Adrenal gland (tissue), 9 donors: ENCODE measurements at regions not wholly inside any gene's neighbourhood (a gene's known extent, or its start where the extent isn't known, plus 50 kb on each side); places are given as distances from the start of the nearest gene placed in this dataset.

Experiments used
- DNase-seq, 7 donors: peaks; one replicate each; pipeline ENCODE4 v3.0.0-alpha.2; 2019 to 2020
- H3K27ac ChIP-seq, 5 donors: fragments of 200-600 bp; sonication (generic) in 4 of 5; 1 replicate in 3 of 5; 2 replicates in 2 of 5; pipeline versions ENCODE4 v1.5.1 to v1.8.0; 2016 to 2020; ENCODE audit warnings: mild to moderate bottlenecking in 1 of 5
- H3K27me3 ChIP-seq: fragments of 200-600 bp; 2 replicates; pipeline ENCODE4 v1.8.0; 2021
- H3K36me3 ChIP-seq, 2 donors: fragments of 200-600 bp; replicated peaks in 1 of 2; 1 replicate in 1 of 2; 2 replicates in 1 of 2; pipeline versions ENCODE4 v1.5.1 to v1.8.0; 2018 to 2022
- H3K4me1 ChIP-seq, 2 donors: fragments of 200-600 bp; replicated peaks in 1 of 2; 1 replicate in 1 of 2; 2 replicates in 1 of 2; pipeline versions ENCODE4 v1.5.1 to v1.8.0; 2018 to 2021
- H3K4me3 ChIP-seq, 4 donors: fragments of 200-600 bp; sonication (generic) in 3 of 4; one replicate each; pipeline ENCODE4 v1.5.1; 2016 to 2018
- H3K9me3 ChIP-seq, 3 donors: fragments of 200-600 bp; sonication (generic) in 1 of 3; replicated peaks in 1 of 3; 1 replicate in 2 of 3; 2 replicates in 1 of 3; pipeline versions ENCODE4 v1.5.1 to v1.8.0; 2016 to 2021
- POLR2A ChIP-seq, 2 donors: fragments of 450-650 bp; IDR thresholded peaks; one replicate each; pipeline ENCODE4 v1.6.1; 2017; ENCODE audit warnings: antibody characterized with exemption in 2 of 2, mild to moderate bottlenecking in 2 of 2, moderate library complexity in 1 of 2
- WGBS, 4 donors: extraction: QIAGEN DNeasy Blood & Tissue Kit in 2 of 4; methylation state at CpG; one replicate each; pipeline versions ENCODE4 v1.1.5 to v1.1.7; 2013 to 2017; 5-methylcytosine and 5-hydroxymethylcytosine counted together
- intact Hi-C, 2 donors: fragments of 100-400 bp; cut with DNase I; formaldehyde crosslinking; loops; one replicate each; pipeline versions ENCODE4 v1.14.1 to v1.15.0; 2022 to 2023
- TF ChIP-seq, protein P1 (sequence below), 6 experiments: fragments of 450-650 bp in 4 of 6; fragments of 200-600 bp in 2 of 6; sonication (generic) in 1 of 6; IDR thresholded peaks; 1 replicate in 5 of 6; 2 replicates in 1 of 6; pipeline versions ENCODE4 v1.5.1 to v1.8.0; 2016 to 2021; ENCODE audit warnings: antibody characterized with exemption in 6 of 6, mild to moderate bottlenecking in 2 of 6, moderate library complexity in 1 of 6
- donor health status: healthy with polysubstance abuse.
- donor health status: Bipolar disorder and iron deficiency.
- donor health status: DM: yes; HTN: yes; CAD: no.
- donor health status: DM: no; HTN: no; CAD: no.
- donor health status: DM: no; HTN: no; CAD: no.

GRCh38 chr12:115762936-115763335 lies 514.6 kb downstream of the MED13L start:
- no peak for TF ChIP-seq POLR2A (IDR thresholded peaks at IDR 0.05)
- TF ChIP-seq, protein P1, sequence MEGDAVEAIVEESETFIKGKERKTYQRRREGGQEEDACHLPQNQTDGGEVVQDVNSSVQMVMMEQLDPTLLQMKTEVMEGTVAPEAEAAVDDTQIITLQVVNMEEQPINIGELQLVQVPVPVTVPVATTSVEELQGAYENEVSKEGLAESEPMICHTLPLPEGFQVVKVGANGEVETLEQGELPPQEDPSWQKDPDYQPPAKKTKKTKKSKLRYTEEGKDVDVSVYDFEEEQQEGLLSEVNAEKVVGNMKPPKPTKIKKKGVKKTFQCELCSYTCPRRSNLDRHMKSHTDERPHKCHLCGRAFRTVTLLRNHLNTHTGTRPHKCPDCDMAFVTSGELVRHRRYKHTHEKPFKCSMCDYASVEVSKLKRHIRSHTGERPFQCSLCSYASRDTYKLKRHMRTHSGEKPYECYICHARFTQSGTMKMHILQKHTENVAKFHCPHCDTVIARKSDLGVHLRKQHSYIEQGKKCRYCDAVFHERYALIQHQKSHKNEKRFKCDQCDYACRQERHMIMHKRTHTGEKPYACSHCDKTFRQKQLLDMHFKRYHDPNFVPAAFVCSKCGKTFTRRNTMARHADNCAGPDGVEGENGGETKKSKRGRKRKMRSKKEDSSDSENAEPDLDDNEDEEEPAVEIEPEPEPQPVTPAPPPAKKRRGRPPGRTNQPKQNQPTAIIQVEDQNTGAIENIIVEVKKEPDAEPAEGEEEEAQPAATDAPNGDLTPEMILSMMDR (IDR thresholded peaks at IDR 0.05) = no peak
- no peaks in the 10 kb centered on the region for H3K27me3 ChIP-seq
- no peak overlapping the region for H3K27ac ChIP-seq
- no peaks in the 10 kb centered on the region for H3K4me1 ChIP-seq
- DNase-seq = no peak
- H3K4me3 ChIP-seq = no peak overlapping the region
- H3K36me3 ChIP-seq = no peaks in the 10 kb centered on the region
- intact Hi-C loops = loop anchor here in 1 of 2 donors (10.0 kb wide), 1 partner anchor 152 kb away; no protein-coding TSS in a partner anchor
- 78 to 93% (median 88%) methylated on average over 3 of the region's 3 CpGs for whole genome bisulfite sequencing, 4 donors
- H3K9me3 ChIP-seq = no peaks in the 10 kb centered on the region

GRCh38 chr12:115761784-115762183 lies 515.7 kb downstream of the MED13L start:
- Histone ChIP-seq H3K4me1 (no peaks in the 10 kb centered on the region), H3K36me3 (no peaks in the 10 kb centered on the region), H3K27ac (no peak overlapping the region), H3K4me3 (no peak overlapping the region), H3K27me3 (no peaks in the 10 kb centered on the region), H3K9me3 (no peaks in the 10 kb centered on the region)
- intact Hi-C loops = loop anchor here in 1 of 2 donors (10.0 kb wide), 1 partner anchor 153 kb away; no protein-coding TSS in a partner anchor
- 76 to 89% (median 87%) methylated on average over 2 of the region's 2 CpGs for WGBS, 4 donors
- no peak for DNase-seq
- no peak for TF ChIP-seq POLR2A (IDR thresholded peaks at IDR 0.05)
- TF ChIP-seq, protein P1 (IDR thresholded peaks at IDR 0.05) = no peak

DNA sequence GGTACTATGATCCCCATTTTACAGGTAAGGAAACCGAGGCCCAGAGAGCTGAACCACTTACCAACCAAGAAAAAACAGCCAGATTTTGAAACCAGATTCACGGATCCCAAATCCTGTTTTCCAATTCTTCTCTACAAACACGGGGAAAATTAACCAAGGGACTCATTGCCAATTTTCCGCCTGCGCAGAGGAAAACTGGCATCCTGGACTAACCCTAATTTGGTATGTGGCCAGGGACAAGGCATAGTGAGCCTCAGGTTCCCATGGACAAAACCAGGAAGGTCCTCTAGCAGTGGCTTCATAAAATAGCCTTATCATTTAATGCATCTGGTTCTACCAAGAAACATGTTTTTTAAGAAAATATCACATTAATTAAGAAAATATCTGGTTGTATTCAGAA lies 517.3 kb downstream of the MED13L start:
- Histone ChIP-seq H3K36me3 (no peaks in the 10 kb centered on the region), H3K9me3 (no peaks in the 10 kb centered on the region), H3K4me3 (no peak overlapping the region), H3K27me3 (no peaks in the 10 kb centered on the region), H3K4me1 (no peaks in the 10 kb centered on the region), H3K27ac (no peak overlapping the region)
- DNase-seq = no peak
- intact Hi-C loops = loop anchor here in 1 of 2 donors (10.0 kb wide), 1 partner anchor 155 kb away; no protein-coding TSS in a partner anchor
- 67 to 88% (median 79%) methylated on average over 5 of the region's 5 CpGs for WGBS, 4 donors
- TF ChIP-seq, protein P1 (IDR thresholded peaks at IDR 0.05) = no peak
- TF ChIP-seq POLR2A (IDR thresholded peaks at IDR 0.05) = no peak

DNA sequence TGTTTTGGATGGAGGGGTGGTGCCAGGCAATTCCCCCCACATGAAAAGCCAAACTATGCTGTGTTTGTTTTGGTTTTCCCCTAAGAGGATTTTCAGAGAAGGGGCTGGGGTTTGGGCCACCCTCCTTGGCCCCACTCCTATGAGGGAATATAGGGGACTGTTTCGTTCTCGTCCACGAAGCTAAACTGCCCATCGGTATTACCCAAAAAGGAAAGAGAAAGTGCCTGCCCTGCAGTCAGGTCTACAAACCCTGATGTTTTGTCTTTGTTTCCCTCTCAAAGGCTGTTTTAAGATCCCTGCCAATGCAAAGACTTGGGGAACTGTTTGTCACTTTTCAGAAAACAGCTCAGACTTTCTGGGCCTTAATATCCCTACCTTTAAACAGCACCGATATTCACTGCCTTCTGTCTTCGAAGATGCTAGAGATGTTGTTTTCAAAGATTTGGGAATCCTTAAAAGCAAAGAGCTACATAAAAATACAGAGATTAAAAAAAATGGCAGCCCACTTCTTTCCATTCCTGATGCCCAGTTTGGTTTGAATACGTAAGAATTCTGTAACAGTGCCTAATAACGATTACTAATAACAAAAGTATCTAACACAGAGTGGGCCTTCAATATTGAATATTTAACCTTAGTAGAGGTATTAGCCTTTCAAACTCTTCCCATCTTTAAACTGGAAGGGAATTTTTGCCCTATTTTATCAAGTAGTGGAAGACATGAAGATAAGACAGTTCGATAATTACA lies 518.4 kb downstream of the MED13L start:
- H3K27ac ChIP-seq = no peak overlapping the region

More for the DNA sequence above, 518.4 kb downstream of the MED13L start:
- H3K27me3 ChIP-seq = no peaks in the 10 kb centered on the region
- no peaks in the 10 kb centered on the region for H3K9me3 ChIP-seq
- no peak for DNase-seq
- H3K4me1 ChIP-seq = peaks cover 0 to 6% of the 10 kb centered on the region in 2 donors
- WGBS, 4 donors = 90 to 92% (median 91%) methylated on average over 9 of the region's 9 CpGs
- intact Hi-C loops = loop anchor here in 1 of 2 donors (10.0 kb wide), 1 partner anchor 1134 kb away; no protein-coding TSS in a partner anchor
- H3K4me3 ChIP-seq = no peak overlapping the region
- TF ChIP-seq, protein P1 (IDR thresholded peaks at IDR 0.05) = no peak
- TF ChIP-seq POLR2A (IDR thresholded peaks at IDR 0.05) = no peak
- no peaks in the 10 kb centered on the region for H3K36me3 ChIP-seq
